ENCODE measurements at regions not wholly inside any gene's neighbourhood (a gene's known extent, or its start where the extent isn't known, plus 50 kb on each side); places are given as distances from the start of the nearest gene placed in this dataset.

GRCh38 chr2:174682007-174682577, 82.2 kb downstream of the CHRNA1 start:
- TF ChIP-seq, protein P1, sequence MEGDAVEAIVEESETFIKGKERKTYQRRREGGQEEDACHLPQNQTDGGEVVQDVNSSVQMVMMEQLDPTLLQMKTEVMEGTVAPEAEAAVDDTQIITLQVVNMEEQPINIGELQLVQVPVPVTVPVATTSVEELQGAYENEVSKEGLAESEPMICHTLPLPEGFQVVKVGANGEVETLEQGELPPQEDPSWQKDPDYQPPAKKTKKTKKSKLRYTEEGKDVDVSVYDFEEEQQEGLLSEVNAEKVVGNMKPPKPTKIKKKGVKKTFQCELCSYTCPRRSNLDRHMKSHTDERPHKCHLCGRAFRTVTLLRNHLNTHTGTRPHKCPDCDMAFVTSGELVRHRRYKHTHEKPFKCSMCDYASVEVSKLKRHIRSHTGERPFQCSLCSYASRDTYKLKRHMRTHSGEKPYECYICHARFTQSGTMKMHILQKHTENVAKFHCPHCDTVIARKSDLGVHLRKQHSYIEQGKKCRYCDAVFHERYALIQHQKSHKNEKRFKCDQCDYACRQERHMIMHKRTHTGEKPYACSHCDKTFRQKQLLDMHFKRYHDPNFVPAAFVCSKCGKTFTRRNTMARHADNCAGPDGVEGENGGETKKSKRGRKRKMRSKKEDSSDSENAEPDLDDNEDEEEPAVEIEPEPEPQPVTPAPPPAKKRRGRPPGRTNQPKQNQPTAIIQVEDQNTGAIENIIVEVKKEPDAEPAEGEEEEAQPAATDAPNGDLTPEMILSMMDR (IDR thresholded peaks at IDR 0.05), result no peak
- TF ChIP-seq EZH2 (IDR thresholded peaks at IDR 0.05; ENCODE audit: borderline replicate concordance, insufficient read depth, low read depth, low read length, poor library complexity, severe bottlenecking), result no peak
